GM23248 (cell line): ENCODE measurements at regions not wholly inside any gene's neighbourhood (a gene's known extent, or its start where the extent isn't known, plus 50 kb on each side); places are given as distances from the start of the nearest gene placed in this dataset.

Experiments
- DNase-seq: peaks from one replicate; pipeline ENCODE4 v3.0.0-alpha.2; 2015
- H2AFZ ChIP-seq: fragments of 200-600 bp; sonication (generic); 2 replicates; pipeline ENCODE4 v1.6.1; 2016; ENCODE audit warnings: antibody characterized with exemption
- H3F3A ChIP-seq: fragments of 200-600 bp; sonication (generic); 2 replicates; pipeline ENCODE4 v1.6.1; 2016; ENCODE audit warnings: mild to moderate bottlenecking, antibody characterized with exemption, mixed run types; ENCODE audit not compliant: insufficient read depth
- H3K27ac ChIP-seq: fragments of 200-600 bp; sonication (generic); 2 replicates; pipeline ENCODE4 v1.5.1; 2016; ENCODE audit warnings: mild to moderate bottlenecking
- H3K27me3 ChIP-seq: fragments of 200-600 bp; sonication (generic); replicated peaks from 2 replicates; pipeline ENCODE4 v1.6.1; 2016; ENCODE audit warnings: mild to moderate bottlenecking; ENCODE audit not compliant: insufficient read depth
- H3K36me3 ChIP-seq: fragments of 200-600 bp; sonication (generic); 2 replicates; pipeline ENCODE4 v1.6.1; 2016; ENCODE audit warnings: low read depth, mild to moderate bottlenecking
- H3K4me1 ChIP-seq: fragments of 200-600 bp; sonication (generic); 2 replicates; pipeline ENCODE4 v1.6.1; 2016; ENCODE audit warnings: mild to moderate bottlenecking; ENCODE audit not compliant: insufficient read depth
- H3K4me2 ChIP-seq: fragments of 200-600 bp; sonication (generic); one replicate; pipeline ENCODE4 v1.6.1; 2016; ENCODE audit warnings: mild to moderate bottlenecking; ENCODE audit not compliant: unreplicated experiment
- H3K4me3 ChIP-seq: fragments of 200-600 bp; sonication (generic); 2 replicates; pipeline ENCODE4 v1.5.1; 2016; ENCODE audit warnings: mild to moderate bottlenecking
- H3K79me2 ChIP-seq: fragments of 200-600 bp; sonication (generic); 2 replicates; pipeline ENCODE4 v1.6.1; 2016; ENCODE audit warnings: mild to moderate bottlenecking; ENCODE audit not compliant: insufficient read depth
- H3K9ac ChIP-seq: fragments of 200-600 bp; sonication (generic); 2 replicates; pipeline ENCODE4 v1.6.1; 2016; ENCODE audit warnings: mild to moderate bottlenecking
- H3K9me2 ChIP-seq: fragments of 200-600 bp; sonication (generic); 2 replicates; pipeline ENCODE4 v1.6.1; 2016; ENCODE audit warnings: mixed run types, mild to moderate bottlenecking, moderate library complexity; ENCODE audit not compliant: insufficient read depth
- H3K9me3 ChIP-seq: fragments of 200-600 bp; sonication (generic); one replicate; pipeline ENCODE4 v1.6.1; 2017; ENCODE audit warnings: low read depth
- H4K20me1 ChIP-seq: fragments of 200-600 bp; sonication (generic); 2 replicates; pipeline ENCODE4 v1.6.0; 2016; ENCODE audit not compliant: insufficient read depth
- EZH2 ChIP-seq: fragments of 200-600 bp; sonication (generic); IDR thresholded peaks from 2 replicates; pipeline ENCODE4 v1.6.1; 2018; ENCODE audit warnings: antibody characterized with exemption, mild to moderate bottlenecking; ENCODE audit not compliant: insufficient read depth, poor library complexity, severe bottlenecking
- EZH2phosphoT487 ChIP-seq: fragments of 200-600 bp; sonication (generic); IDR thresholded peaks from 2 replicates; pipeline ENCODE4 v1.6.1; 2018; ENCODE audit warnings: antibody characterized with exemption, moderate library complexity, mild to moderate bottlenecking, low read depth; ENCODE audit not compliant: insufficient read depth
- WGBS, 2 experiments: methylation state at CpG; one replicate each; pipeline ENCODE4 v1.1.6; 2015 to 2017; ENCODE audit warnings: low lambda C conversion rate in 2 of 2, low coverage in 1 of 2; ENCODE audit errors: missing lambda C conversion rate in 2 of 2; 5-methylcytosine and 5-hydroxymethylcytosine counted together
- in situ Hi-C: fragments of 300-500 bp; cut with MboI; formaldehyde crosslinking; loops from 2 replicates; pipeline ENCODE4 v1.15.0; 2020

GRCh38 chr17:72318131-72318530, 197.3 kb downstream of the SOX9 start:
- H3K9me2 ChIP-seq, result no peaks in the 10 kb centered on the region
- TF ChIP-seq EZH2 (no peak), EZH2phosphoT487 (no peak)
- WGBS, 2 experiments, result 88 to 95% methylated on average over 5 of the region's 5 CpGs

GRCh38 chr17:72321896-72322295, 201.1 kb downstream of the SOX9 start:
- H3K79me2 ChIP-seq, result no peaks in the 10 kb centered on the region
- H3K9me2 ChIP-seq, result no peaks in the 10 kb centered on the region
- no peak for DNase-seq
- H3K27me3 ChIP-seq, result peaks cover 18% of the 10 kb centered on the region
- H3K4me3 ChIP-seq, result no peak overlapping the region
- 34 to 45% methylated on average over 4 of the region's 4 CpGs for WGBS, 2 experiments
- H3K4me1 ChIP-seq, result no peaks in the 10 kb centered on the region
- no peak overlapping the region for H2AFZ ChIP-seq
- no peaks in the 10 kb centered on the region for H4K20me1 ChIP-seq
- no peak overlapping the region for H3K9ac ChIP-seq
- no peak overlapping the region for H3K4me2 ChIP-seq
- in situ Hi-C loops, result no loop called here
- no peaks in the 10 kb centered on the region for H3F3A ChIP-seq
- H3K9me3 ChIP-seq, result no peaks in the 10 kb centered on the region
- H3K36me3 ChIP-seq, result no peaks in the 10 kb centered on the region
- TF ChIP-seq EZH2 (no peak), EZH2phosphoT487 (no peak)
- H3K27ac ChIP-seq, result no peak overlapping the region

More at GRCh38 chr17:72318131-72318530, 197.3 kb downstream of the SOX9 start:
- Histone ChIP-seq H3K4me1 (no peaks in the 10 kb centered on the region), H2AFZ (no peak overlapping the region), H3K27ac (no peak overlapping the region), H3K9me3 (no peaks in the 10 kb centered on the region), H3K27me3 (peaks cover 27% of the 10 kb centered on the region), H3K36me3 (no peaks in the 10 kb centered on the region), H3K79me2 (no peaks in the 10 kb centered on the region), H3K9ac (no peak overlapping the region), H3K4me3 (no peak overlapping the region), H3K4me2 (no peak overlapping the region), H4K20me1 (no peaks in the 10 kb centered on the region), H3F3A (no peaks in the 10 kb centered on the region)
- in situ Hi-C loops, result no loop called here
- DNase-seq, result no peak

DNA sequence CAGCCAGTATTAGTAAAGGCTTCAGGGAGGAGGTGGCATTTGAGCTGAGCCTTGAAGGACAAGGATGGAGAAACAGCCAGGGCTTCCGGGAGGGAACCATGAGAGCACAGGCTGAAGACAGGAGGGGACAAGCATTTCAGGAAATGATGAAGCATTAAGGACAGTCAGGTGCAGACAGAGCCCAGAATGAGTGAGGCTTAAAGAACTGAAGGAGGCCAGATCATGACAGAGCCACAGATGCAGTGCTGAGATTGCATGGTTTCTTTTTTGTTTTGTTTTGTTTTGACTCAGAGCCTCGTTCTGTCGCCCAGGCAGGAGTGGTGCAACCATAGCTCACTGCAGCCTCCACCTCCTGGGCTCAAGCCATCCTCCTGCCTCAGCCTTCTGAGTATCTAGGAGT, 211.5 kb downstream of the SOX9 start:
- Histone ChIP-seq H3K4me2 (no peak overlapping the region), H2AFZ (no peak overlapping the region), H3K9me3 (no peaks in the 10 kb centered on the region), H3K27me3 (no peaks in the 10 kb centered on the region), H3F3A (no peaks in the 10 kb centered on the region), H3K9me2 (no peaks in the 10 kb centered on the region), H3K4me3 (no peak overlapping the region), H4K20me1 (no peaks in the 10 kb centered on the region), H3K36me3 (no peaks in the 10 kb centered on the region), H3K4me1 (peaks cover 12% of the 10 kb centered on the region), H3K79me2 (no peaks in the 10 kb centered on the region), H3K27ac (no peak overlapping the region), H3K9ac (no peak overlapping the region)
- WGBS, 2 experiments, result 59% methylated on average over 3 of the region's 3 CpGs
- DNase-seq, result peak; percentile 42
- TF ChIP-seq EZH2 (no peak), EZH2phosphoT487 (no peak)
- in situ Hi-C loops, result loop anchor here (10.0 kb wide), 1 partner anchor 202 kb away; no protein-coding TSS in a partner anchor

DNA sequence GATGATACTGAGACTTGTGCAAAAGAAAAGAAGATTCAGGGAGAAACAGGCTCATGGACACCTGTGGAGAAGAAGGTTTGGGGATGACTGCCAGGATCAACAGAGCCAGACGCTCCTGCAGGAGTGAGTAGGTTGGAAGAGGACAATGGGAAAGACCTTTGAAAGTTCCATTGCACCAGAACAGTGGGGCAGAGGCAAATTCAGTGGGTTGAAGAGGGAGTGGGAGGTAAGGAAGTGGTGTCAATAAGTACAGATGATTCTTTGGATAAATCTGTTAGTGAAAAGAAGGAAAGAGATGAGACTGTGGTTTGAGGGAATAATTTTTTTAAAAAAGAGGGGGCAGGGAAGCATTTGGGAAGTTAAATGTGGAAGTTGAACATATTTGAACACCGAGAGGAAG, 212.8 kb downstream of the SOX9 start:
- Histone ChIP-seq H3K79me2 (no peaks in the 10 kb centered on the region), H3K9me2 (no peaks in the 10 kb centered on the region), H3K36me3 (no peaks in the 10 kb centered on the region), H3K4me2 (no peak overlapping the region), H3K4me3 (no peak overlapping the region), H3K27me3 (no peaks in the 10 kb centered on the region), H3K9me3 (no peaks in the 10 kb centered on the region), H3K9ac (no peak overlapping the region), H2AFZ (no peak overlapping the region), H3K4me1 (peaks cover 19% of the 10 kb centered on the region), H3F3A (peaks cover 9% of the 10 kb centered on the region), H4K20me1 (no peaks in the 10 kb centered on the region), H3K27ac (no peak overlapping the region)
- in situ Hi-C loops, result loop anchor here (10.0 kb wide), 1 partner anchor 201 kb away; no protein-coding TSS in a partner anchor
- no peak for DNase-seq
- 88 to 93% methylated on average over 2 of the region's 2 CpGs for WGBS, 2 experiments
- TF ChIP-seq EZH2phosphoT487 (no peak), EZH2 (no peak)

DNA sequence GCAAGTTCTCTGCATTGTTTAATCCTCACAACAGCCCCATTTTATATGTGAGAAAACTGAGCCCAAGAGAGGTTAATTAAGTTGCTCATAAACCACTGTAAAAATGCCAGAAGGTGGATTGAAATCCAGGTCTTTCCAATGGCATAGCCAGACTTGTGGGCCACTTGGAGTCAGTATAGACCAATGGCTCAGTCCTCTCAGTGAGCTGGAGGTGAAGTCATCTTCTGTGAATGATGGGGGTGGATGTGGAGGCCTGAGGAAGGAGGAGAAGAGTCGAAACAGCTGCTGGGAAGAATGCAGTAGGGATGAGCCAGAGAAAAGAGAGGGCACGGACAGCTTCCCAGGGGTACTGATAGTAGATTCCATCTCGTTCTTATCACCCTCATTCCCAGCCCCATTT, 213.4 kb downstream of the SOX9 start:
- Histone ChIP-seq H3K4me3 (no peak overlapping the region), H4K20me1 (no peaks in the 10 kb centered on the region), H3K4me2 (no peak overlapping the region), H3K79me2 (no peaks in the 10 kb centered on the region), H3F3A (peaks cover 13% of the 10 kb centered on the region), H3K9me3 (no peaks in the 10 kb centered on the region), H3K4me1 (peaks cover 24% of the 10 kb centered on the region), H2AFZ (no peak overlapping the region), H3K27ac (no peak overlapping the region), H3K9ac (no peak overlapping the region), H3K9me2 (no peaks in the 10 kb centered on the region), H3K36me3 (no peaks in the 10 kb centered on the region), H3K27me3 (no peaks in the 10 kb centered on the region)
- in situ Hi-C loops, result loop anchor here (10.0 kb wide), 1 partner anchor 201 kb away; no protein-coding TSS in a partner anchor
- 11 to 13% methylated on average over 3 of the region's 3 CpGs for WGBS, 2 experiments
- no peak for TF ChIP-seq EZH2
- TF ChIP-seq EZH2phosphoT487, result no peak
- peak; percentile 92 for DNase-seq
